D721Med (cell line): ENCODE measurements at regions not wholly inside any gene's neighbourhood (a gene's known extent, or its start where the extent isn't known, plus 50 kb on each side); places are given as distances from the start of the nearest gene placed in this dataset.

Experiments
- DNase-seq: peaks from one replicate; pipeline ENCODE4 v3.0.0; 2011; ENCODE audit warnings: low spot score; ENCODE audit not compliant: insufficient read length
- FAIRE-seq: peaks from 2 replicates; lab custom pipeline; 2011; peaks lifted over from hg19 to GRCh38; lab: Jason Lieb, UNC
- CTCF ChIP-seq: IDR thresholded peaks from 2 replicates; pipeline ENCODE4 v1.5.1; 2012; ENCODE audit warnings: mild to moderate bottlenecking, control low read depth; ENCODE audit not compliant: insufficient read depth; ENCODE audit errors: missing control alignments

GRCh38 chr1:25072461-25072860 is 142.4 kb upstream of the RUNX3 start:
- TF ChIP-seq CTCF: no peak
- FAIRE-seq (no peak), DNase-seq (no peak)

- DNase-seq: no peak
- no peak for TF ChIP-seq CTCF
- no peak for FAIRE-seq
Measured at GRCh38 chr1:25068829-25069228, 138.8 kb upstream of the RUNX3 start.

- FAIRE-seq: no peak
- TF ChIP-seq CTCF: no peak
Measured at GRCh38 chr1:25068316-25068715, 138.2 kb upstream of the RUNX3 start.

GRCh38 chr1:25067518-25068251 is 137.6 kb upstream of the RUNX3 start:
- no peak for TF ChIP-seq CTCF
- FAIRE-seq (no peak), DNase-seq (no peak)

More at GRCh38 chr1:25068316-25068715, 138.2 kb upstream of the RUNX3 start:
- DNase-seq: no peak

- no peak for DNase-seq
- no peak for TF ChIP-seq CTCF
- no peak for FAIRE-seq
Measured at GRCh38 chr1:25066731-25067517, 136.8 kb upstream of the RUNX3 start.

GRCh38 chr1:25066256-25066655 is 136.2 kb upstream of the RUNX3 start:
- no peak for TF ChIP-seq CTCF
- DNase-seq (no peak), FAIRE-seq (no peak)

GRCh38 chr1:25065795-25066238 is 135.7 kb upstream of the RUNX3 start:
- DNase-seq: no peak
- no peak for FAIRE-seq
- TF ChIP-seq CTCF: no peak
